ENCODE measurements at regions not wholly inside any gene's neighbourhood (a gene's known extent, or its start where the extent isn't known, plus 50 kb on each side); places are given as distances from the start of the nearest gene placed in this dataset.

GRCh38 chr1:70707214-70707613 lies 296.1 kb downstream of the CTH start:
- no peak for TF ChIP-seq POLR2A (IDR thresholded peaks at IDR 0.05; ENCODE audit: low read length)
- TF ChIP-seq GATA1 (IDR thresholded peaks at IDR 0.05; ENCODE audit: low read depth, low read length) = no peak

Data from erythroblast (primary cell).